ENCODE measurements at regions not wholly inside any gene's neighbourhood (a gene's known extent, or its start where the extent isn't known, plus 50 kb on each side); places are given as distances from the start of the nearest gene placed in this dataset.

DNA sequence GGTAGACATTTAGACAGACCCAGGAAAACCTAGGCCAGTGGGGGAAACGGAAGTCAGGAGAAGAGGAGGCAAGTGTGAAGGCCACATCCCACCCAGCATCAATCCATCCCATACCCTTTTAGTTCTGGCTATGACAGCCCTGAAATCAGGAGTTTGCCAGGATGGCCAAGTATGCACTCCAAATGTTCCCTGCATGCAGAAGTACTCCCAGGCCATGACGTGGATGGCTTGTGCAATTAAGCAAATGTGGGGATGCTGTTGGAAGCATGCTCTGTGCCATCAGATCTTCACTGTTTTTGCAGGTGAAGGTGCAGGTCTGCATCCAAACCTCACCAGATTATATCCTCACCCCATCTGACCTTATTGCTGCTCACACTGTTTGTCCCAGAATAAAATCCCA, 66.8 kb downstream of the RBMY1A1 start:
- TF ChIP-seq, protein P1, sequence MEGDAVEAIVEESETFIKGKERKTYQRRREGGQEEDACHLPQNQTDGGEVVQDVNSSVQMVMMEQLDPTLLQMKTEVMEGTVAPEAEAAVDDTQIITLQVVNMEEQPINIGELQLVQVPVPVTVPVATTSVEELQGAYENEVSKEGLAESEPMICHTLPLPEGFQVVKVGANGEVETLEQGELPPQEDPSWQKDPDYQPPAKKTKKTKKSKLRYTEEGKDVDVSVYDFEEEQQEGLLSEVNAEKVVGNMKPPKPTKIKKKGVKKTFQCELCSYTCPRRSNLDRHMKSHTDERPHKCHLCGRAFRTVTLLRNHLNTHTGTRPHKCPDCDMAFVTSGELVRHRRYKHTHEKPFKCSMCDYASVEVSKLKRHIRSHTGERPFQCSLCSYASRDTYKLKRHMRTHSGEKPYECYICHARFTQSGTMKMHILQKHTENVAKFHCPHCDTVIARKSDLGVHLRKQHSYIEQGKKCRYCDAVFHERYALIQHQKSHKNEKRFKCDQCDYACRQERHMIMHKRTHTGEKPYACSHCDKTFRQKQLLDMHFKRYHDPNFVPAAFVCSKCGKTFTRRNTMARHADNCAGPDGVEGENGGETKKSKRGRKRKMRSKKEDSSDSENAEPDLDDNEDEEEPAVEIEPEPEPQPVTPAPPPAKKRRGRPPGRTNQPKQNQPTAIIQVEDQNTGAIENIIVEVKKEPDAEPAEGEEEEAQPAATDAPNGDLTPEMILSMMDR (conservative IDR thresholded peaks at IDR 0.05; ENCODE audit: low read length): no peak
- no peak for TF ChIP-seq EZH2phosphoT487 (IDR thresholded peaks at IDR 0.05; ENCODE audit: borderline replicate concordance, low read depth, low read length)
